D721Med (cell line): ENCODE measurements at regions not wholly inside any gene's neighbourhood (a gene's known extent, or its start where the extent isn't known, plus 50 kb on each side); places are given as distances from the start of the nearest gene placed in this dataset.

Experiments
- DNase-seq: peaks from one replicate; pipeline ENCODE4 v3.0.0; 2011; ENCODE audit warnings: low spot score; ENCODE audit not compliant: insufficient read length
- FAIRE-seq: peaks from 2 replicates; lab custom pipeline; 2011; peaks lifted over from hg19 to GRCh38; lab: Jason Lieb, UNC
- CTCF ChIP-seq: IDR thresholded peaks from 2 replicates; pipeline ENCODE4 v1.5.1; 2012; ENCODE audit warnings: mild to moderate bottlenecking, control low read depth; ENCODE audit not compliant: insufficient read depth; ENCODE audit errors: missing control alignments

GRCh38 chr2:866009-866680 is 84.5 kb upstream of the SNTG2 start:
- DNase-seq (no peak), FAIRE-seq (no peak)
- TF ChIP-seq CTCF = no peak

- FAIRE-seq (no peak), DNase-seq (no peak)
- no peak for TF ChIP-seq CTCF
Measured at GRCh38 chr2:864501-865106, 86.0 kb upstream of the SNTG2 start.

- FAIRE-seq (no peak), DNase-seq (no peak)
Measured at GRCh38 chr2:863732-864450, 86.8 kb upstream of the SNTG2 start.

GRCh38 chr2:862731-863466 is 87.8 kb upstream of the SNTG2 start:
- DNase-seq = no peak

More at GRCh38 chr2:863732-864450, 86.8 kb upstream of the SNTG2 start:
- TF ChIP-seq CTCF = no peak

GRCh38 chr2:862355-862687 is 88.3 kb upstream of the SNTG2 start:
- FAIRE-seq = no peak
- TF ChIP-seq CTCF = no peak
- no peak for DNase-seq

More at GRCh38 chr2:862731-863466, 87.8 kb upstream of the SNTG2 start:
- TF ChIP-seq CTCF = no peak
- no peak for FAIRE-seq

GRCh38 chr2:861655-862354 is 88.8 kb upstream of the SNTG2 start:
- TF ChIP-seq CTCF = no peak
- FAIRE-seq (no peak), DNase-seq (no peak)
